HG03060 (cell line): ENCODE measurements at regions not wholly inside any gene's neighbourhood (a gene's known extent, or its start where the extent isn't known, plus 50 kb on each side); places are given as distances from the start of the nearest gene placed in this dataset.
"Not testable (repeated sequence)": the region's sequence is repeated elsewhere in the genome, so short reads cannot be mapped to it uniquely, and the experiment has no call there.

Source experiments
- ATAC-seq: cut with Tn5 transposase; IDR thresholded peaks from one replicate; pipeline ENCODE4 v1.9.1; 2021; ENCODE audit warnings: low read depth, moderate number of reproducible peaks; ENCODE audit not compliant: unreplicated experiment

DNA sequence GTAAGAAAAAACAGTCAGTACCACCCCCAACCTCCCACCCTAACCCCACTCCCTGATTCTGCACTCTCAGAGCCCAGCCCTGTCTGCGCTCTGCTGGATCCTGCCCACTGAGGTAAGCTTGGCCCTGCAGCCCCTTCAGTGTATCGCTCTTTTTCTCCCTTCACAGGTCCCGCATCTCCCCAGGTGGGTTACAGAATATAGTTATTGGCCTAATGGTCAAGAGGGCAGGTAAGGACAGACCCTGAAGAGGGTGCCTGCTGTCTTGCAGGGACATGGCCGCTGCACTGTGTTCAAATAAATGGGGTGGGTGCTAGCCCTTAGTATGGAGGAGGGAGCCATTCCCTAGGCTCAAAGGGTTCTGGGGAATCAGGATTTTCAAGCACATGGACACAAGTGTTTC, 135.7 kb downstream of the ADSS2 start:
- ATAC-seq: no peak

DNA sequence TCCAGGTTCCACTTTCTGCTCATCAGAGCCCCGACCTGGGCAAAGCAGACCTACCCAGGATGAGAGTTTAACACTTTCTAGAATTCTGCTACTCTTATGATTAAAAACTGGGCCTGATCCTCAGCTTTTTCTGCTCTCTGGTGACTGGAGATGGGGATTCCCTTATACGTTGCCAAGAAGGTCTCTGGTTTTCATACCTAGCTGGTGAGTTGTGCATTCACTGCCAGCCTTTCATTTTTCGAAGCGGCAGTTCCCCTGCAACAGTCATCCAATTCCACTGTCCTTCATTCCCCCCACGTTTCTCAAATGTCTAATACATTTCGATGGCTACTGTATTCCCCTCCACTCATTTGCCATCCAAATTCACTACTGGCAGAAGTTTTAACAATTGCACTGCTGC, 135.3 kb downstream of the ADSS2 start:
- no peak for ATAC-seq

DNA sequence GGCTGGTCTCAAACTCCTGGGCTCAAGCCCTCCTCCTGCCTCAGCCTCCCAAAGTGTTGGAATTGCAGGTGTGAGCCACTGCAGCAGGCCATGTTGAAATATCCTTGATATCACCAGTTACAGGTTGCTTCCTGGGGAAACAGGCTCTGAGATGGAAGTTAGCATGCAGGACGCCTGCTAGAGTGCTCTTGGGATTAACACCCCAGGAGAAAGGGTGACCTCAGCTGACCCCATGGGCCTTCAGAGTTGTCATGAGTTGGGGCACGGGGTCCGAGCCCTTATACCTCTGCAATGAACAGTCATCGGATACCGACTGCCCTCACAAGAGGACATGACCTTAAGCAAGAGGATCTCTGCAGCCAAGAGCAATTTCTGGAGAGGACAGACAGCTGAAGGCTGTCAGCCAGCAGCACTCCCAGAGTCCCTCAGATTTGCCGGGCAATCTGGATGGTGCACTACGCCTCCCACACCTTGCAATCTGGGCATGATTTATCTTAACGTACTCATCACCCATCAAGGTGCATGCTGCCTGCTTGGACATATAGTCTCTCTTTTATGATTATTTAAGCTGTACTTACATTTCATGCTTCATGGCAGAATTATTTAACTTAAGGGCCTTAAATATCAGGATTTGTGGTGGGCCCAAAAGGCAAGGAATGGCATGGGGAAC, 134.6 kb downstream of the ADSS2 start:
- no peak for ATAC-seq

DNA sequence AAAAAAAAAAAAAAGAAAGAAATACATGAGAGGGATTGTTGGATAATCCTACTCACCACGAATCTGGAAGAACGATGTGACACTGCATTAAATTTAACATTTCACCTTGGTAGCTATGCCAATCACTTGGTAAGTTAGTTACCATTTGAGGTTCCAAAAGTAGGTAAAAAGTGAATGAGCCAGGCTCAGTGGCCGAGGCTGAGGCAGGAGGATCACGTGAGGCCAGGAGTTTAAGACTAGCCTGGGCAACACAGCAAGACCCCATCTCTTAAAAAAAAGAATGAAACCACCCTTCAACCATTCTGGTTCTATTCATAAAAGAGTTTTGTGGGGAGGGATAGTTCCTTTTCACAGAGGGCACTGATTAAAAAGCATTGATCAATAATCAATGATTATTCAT, 133.6 kb downstream of the ADSS2 start:
- no peak for ATAC-seq

DNA sequence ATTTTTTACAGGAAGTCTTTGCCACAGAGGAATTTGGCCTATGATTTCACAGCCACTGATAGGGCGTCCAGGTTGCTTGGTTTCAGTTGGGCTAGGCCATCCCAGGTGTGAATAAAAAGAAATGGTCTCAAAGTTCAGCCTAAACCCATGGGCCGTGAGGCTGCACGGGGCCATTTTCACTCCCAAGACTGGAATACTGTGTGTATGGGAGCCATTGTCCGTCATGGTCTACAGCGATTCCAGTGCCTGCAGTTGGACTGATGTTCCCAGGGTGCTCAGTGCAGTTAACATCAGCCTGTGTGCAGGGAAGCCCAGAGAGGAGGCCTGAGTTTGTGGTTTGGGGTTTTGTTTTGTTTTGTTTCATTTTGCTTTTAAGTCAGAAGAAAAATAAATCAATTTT, 133.2 kb downstream of the ADSS2 start:
- ATAC-seq: no peak

DNA sequence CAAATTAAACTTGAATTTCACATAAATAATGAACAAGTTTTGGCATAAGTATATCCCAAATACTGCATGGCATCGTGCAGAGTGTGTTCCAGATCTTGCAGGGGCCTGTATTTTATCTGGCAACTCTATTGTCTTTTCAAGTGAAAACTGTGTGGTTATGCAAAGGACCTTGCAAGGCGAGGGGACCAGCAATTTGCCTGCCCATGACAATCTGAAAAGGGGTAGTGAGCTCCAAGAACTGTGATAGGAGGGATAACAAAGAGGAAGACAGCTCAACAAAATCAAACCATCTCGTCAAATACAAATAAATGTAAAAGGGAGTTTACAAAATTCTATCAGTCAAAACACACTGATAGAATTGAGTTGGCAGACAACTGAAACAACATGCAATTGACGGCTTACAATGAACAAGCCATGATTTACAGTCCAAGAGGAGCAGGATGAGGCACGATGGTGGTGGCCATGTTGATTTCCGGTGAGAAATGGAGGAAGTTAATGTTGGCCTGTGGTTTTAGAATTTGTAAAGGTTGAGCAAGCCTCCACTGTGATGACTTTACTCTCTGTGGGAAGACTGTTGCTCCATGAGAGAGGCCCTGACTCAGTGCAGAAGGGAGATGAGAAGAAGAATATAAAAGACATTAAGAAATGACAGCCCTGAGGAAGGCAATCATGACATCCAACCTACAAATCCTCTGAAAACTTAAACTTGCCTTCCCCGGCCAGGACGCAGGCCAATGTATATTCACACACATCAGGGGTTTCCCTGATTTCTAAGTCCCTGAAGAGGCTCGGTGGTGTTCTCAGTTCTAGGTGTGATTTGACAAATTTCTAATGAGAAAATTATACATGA, 132.2 kb downstream of the ADSS2 start:
- peak; percentile 66 for ATAC-seq

DNA sequence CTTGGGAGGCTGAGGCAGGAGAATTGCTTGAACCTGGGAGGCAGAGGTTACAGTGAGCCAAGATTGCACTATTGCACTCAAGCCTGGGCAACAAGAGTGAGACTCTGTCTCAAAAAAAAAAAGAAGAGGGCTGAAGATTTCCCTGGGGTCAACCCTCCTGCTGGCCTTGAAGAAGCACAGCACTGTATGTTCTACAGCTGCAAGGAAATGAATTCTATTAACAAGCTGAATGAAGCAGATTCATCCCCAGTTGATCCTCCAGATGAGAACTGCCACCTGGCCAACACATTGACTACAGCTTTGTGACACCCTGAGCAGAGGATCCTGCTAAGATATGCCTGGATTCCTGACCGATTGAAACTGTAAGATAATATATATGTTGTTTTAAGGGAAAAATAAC, 129.5 kb downstream of the ADSS2 start:
- no peak for ATAC-seq

DNA sequence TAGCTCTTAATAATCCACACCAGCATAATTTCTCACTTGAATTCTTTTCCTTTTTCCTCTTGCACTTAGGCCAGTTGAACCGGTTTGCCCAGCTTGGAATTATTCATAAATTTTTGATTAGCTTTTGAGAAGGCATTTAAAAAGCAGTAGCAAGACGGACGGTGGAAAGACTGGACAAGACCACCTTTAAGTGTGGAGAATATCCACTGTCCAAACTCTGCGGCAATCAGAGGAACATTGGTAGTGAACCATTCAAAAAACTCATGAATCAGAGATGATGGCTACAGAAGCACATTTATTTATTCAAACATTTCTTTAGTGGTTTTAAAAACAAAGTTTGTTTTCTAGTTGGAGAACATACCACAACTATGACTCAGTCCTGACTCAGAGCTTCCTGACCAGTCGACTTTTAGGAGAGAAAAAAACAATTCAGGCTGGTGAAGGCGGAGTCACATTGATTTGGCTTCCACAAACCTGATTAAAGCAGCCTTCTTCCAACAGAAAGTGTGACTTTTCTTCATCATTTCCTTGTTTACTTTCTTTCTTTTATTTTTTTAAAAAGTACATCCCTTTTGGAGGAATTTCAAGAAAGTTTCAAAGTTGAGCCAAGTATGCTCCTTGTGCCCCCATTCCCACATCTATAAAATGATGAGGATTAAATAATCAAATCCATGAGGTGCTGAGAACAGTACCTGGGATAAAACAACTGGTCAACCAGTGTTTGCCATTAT, 128.8 kb downstream of the ADSS2 start:
- no peak for ATAC-seq

DNA sequence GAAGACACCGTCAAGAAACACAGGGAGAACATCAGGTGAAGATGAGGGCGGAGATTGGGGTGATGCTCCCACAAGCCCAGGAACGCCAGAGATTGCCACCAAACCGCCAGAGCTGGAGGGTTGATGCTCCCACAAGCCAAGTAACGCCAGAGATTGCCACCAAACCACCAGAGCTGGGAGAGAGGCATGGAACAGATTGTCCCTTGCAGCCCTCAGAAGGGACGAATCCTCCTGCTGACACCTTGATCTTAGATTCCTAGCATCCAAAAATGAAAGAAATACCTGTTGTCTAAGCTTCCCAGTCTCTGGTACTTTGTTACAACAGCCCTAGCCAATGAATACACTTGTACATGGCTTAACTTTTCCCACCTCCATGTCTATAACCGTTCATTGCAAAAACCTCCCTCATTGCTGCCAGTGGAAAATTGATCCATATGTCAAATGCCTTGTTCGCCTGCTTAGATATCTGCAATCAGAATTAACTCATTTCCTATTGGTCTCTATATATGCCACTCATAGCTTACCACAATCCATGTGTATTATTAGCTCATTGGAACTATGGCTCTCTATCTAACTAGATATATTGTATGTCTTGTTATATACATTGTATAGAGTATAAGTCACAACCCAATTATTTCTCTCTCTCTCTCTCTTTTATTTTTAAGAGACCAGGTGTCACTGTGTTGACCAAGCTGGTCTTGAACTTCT, 127.4 kb downstream of the ADSS2 start:
- no peak for ATAC-seq

DNA sequence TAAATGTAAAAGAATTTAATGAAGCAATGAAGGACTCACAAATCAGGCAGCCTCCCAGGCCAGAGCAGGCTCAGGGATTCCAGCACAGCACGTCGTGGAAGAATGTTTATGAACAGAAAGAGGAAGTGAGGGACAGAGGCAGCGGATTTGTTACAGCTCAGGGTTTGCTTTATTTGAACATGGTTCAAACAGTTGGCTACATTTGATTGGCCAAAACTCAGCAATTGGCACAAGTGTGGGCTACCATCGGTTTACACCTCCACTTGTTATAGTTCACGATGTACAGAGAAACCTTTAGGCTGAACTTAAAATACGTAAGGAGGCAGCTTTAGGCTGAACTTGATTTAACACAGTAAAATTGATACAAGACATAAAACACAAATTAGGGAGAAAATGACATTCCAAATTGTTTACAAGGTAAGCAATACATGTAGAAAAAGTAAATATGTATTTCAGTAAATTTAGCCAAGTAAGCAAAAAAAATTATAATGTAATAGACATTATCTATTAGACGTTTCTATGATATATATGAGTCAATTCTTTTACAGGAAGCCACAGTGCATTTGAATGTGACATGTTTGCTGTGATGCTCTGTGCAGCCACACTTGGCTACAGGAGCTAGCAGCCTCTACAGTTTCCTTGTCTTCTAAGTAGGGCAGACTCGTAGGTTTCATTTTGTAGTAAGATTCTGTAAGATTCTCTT, 126.5 kb downstream of the ADSS2 start:
- no peak for ATAC-seq

DNA sequence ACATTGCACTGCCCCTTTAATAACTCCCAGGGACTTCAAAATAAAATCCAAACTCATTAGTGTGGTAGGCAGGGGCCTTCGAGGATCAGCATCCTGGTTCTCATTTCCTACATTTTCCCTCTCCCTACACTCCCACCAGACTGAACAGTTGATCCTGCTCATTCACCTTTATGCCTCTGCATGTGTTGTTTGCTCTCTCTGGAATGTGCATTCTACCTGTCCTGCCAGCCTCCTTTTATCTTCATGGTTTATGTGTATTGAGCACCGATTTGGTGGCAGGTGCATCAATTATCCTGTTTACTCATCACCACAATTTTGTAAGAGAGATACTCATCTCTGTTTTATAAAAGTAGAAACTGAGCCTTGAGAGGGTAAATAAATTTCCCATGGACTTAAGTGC, 125.0 kb downstream of the ADSS2 start:
- ATAC-seq: no peak

DNA sequence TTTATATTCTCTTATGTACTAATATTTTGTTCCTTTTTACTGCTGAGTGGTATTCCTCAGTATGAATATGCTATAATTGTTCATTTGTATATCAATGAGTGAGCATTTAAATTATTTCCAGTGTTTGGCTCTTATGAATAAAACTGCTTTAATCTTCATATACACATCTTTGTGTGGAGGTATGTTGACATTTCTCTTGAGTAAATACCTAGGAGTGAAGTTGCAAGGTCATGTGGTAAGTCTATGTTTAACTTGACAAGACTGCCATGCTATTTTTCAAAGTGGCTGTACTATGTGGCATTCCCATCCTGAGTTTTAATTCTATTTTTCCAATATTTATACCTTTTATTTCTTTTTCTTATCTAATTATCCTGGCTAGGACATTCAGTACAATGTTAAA, 124.2 kb downstream of the ADSS2 start:
- no peak for ATAC-seq

DNA sequence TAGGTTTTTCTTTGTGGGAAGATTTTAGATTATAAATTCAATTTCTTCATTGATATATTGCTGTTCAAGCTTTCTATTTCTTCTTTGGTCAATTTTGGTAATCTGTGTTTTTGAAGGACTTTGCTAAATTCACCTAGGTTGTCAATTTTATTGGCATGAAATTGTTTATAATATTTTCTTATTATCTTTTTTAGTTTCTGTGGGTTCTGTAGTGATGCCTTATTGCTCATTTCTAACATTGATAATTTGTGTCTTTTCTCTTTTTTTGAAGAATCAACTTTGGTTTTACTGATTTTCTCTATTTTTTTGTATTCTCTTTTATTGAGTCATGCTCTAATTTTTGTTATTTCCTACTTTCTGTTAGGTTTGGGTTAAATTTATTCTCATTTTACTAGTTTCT, 123.2 kb downstream of the ADSS2 start:
- ATAC-seq: no peak

DNA sequence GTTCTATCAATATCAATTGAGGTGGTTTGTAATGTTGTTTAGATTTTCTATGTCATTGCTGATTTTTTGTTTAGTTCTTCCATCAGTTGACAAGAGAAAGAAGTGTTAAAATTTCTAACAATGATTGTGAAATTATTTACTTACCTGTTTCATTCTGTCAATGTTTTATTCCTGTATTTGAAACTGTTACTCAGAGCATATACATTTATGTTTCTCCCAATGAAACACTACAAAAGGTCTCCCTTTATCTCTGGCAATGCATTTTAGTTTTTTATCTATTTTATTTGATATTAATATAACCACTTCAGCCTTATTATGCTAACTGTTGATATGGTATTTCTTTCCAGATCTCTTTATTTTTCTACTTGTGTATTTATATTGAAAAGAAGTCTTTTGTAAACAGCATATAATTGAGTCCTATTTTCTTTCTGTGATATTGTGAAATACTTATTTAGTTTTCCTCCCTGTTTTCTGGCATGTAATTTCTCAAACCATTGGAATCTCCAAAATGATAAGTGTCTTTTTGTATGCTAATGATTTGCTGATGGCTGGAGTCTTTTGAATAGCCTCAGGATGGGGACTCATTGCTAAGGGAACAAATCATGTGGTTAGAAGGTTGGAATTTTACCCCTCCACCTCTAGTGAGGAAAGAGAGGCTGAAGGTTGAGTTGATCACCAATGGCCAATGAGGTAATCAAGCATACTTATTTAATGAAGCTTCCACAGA, 122.0 kb downstream of the ADSS2 start:
- ATAC-seq: no peak

DNA sequence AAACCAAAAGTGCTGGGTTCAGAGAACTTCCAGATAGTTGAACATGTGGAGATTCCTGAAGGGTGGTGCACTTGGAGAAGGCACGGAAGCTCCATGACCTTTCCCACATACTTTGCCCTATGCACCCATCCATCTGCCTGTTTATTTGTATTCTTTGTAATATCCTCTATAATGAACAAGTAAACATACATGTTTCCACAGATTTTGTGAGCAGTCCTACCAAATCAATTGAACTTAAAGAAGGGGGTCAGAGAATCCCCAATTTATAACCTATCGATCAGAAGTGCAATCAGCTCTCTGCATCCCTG, 121.4 kb downstream of the ADSS2 start:
- no peak for ATAC-seq

DNA sequence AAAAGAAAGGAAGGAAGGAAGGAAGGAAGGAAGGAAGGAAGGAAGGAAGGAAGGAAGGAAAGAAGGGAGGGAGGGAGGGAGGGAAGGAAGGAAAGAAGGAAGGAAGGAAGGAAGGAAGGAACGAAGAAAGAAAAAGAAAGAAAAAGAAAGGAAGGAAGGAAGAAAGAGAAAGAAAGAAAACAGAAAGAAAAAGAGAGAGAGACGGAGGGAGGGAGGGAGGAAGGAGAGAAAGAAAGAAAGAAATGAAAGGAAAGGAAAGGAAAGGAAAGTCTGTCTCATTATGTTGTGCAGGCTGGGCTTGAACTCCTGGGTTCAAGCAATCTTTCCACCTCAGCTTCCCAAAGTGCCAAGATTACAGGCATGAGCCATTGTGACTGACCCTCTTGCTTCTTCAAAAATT, 118.9 kb downstream of the ADSS2 start:
- not testable (repeated sequence) for ATAC-seq

DNA sequence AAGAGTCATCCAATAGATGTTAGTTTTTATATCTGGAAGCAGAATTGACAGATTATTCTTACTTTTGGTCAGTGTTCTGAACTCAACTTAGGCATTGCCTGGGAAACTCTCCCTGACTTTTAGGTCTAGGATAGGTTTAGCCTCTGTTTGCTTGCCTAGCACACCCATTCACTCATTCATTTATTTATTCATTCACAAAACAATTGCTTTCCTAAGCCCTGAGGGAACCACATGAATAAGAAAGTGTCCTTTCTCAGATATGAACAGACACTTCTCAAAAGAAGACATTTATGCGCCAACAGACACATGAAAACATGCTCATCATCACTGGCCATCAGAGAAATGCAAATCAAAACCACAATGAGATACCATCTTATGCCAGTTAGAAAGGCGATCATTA, 117.4 kb downstream of the ADSS2 start:
- ATAC-seq: not testable (repeated sequence)

DNA sequence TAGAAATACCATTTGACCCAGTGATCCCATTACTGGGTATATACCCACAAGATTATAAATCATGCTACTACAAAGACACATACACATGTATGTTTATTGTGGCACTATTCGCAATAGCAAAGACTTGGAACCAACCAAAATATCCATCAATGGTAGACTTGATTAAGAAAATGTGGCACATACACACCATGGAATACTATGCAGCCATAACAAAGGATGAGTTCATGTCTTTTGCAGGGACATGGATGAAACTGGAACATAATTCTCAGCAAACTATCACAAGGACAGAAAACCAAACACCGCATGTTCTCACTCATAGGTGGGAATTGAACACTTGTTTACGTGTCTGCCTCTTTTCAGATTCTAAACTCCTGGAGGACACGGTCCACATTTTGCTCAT, 116.9 kb downstream of the ADSS2 start:
- ATAC-seq: not testable (repeated sequence)

DNA sequence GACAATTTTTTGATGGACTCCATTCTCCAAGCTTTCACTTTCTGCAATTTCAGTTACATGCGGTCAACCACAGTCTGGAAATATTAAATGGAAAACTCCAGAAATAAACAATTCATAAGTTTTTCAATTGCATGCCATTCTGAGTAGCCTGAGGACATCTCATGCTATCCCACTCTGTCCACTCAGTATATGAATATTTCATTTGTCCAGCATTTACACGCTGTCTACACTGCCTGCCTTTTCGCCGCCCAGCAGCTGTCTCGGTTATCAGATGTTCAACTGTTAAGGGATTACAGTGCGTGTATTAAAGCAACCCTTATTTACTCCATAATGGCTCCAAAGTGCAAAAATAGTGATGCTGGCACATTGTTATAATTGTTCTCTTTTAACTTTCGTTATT, 116.3 kb downstream of the ADSS2 start:
- ATAC-seq: no peak
